H9 (cell line): ENCODE measurements at regions not wholly inside any gene's neighbourhood (a gene's known extent, or its start where the extent isn't known, plus 50 kb on each side); places are given as distances from the start of the nearest gene placed in this dataset.
A peak's percentile ranks its signal among the peaks of the same experiment; 100 is the strongest.

Experiments used
- DNase-seq: peaks from one replicate; pipeline ENCODE4 v3.0.0-alpha.2; 2017
- H2AFZ ChIP-seq: one replicate; pipeline ENCODE4 v1.6.1; 2013; ENCODE audit warnings: mild to moderate bottlenecking, low read length, control low read depth, moderate library complexity
- H2AK5ac ChIP-seq: 2 replicates; pipeline ENCODE4 v1.6.1; 2013; ENCODE audit warnings: low read length, control low read depth, mixed read lengths; ENCODE audit not compliant: insufficient read length
- H2BK120ac ChIP-seq: one replicate; pipeline ENCODE4 v1.6.1; 2013; ENCODE audit warnings: low read depth, mild to moderate bottlenecking, low read length, control low read depth, inconsistent platforms; ENCODE audit not compliant: poor library complexity, severe bottlenecking
- H2BK12ac ChIP-seq: 2 replicates; pipeline ENCODE4 v1.6.1; 2013; ENCODE audit warnings: low read length, control low read depth, mixed read lengths, low read depth; ENCODE audit not compliant: insufficient read length
- H2BK15ac ChIP-seq: 2 replicates; pipeline ENCODE4 v1.6.1; 2013; ENCODE audit warnings: low read depth, low read length, control low read depth
- H2BK20ac ChIP-seq: one replicate; pipeline ENCODE4 v1.6.1; 2013; ENCODE audit warnings: low read depth, mild to moderate bottlenecking, low read length, control low read depth, inconsistent platforms; ENCODE audit not compliant: poor library complexity, severe bottlenecking
- H2BK5ac ChIP-seq: 2 replicates; pipeline ENCODE4 v1.6.1; 2013; ENCODE audit warnings: low read length, control low read depth, mixed read lengths; ENCODE audit not compliant: insufficient read length
- H3K14ac ChIP-seq: 2 replicates; pipeline ENCODE4 v1.6.1; 2013; ENCODE audit warnings: low read length, control low read depth; ENCODE audit not compliant: insufficient read depth
- H3K18ac ChIP-seq: 2 replicates; pipeline ENCODE4 v1.6.1; 2013; ENCODE audit warnings: low read depth, mild to moderate bottlenecking, mixed read lengths, low read length, control low read depth; ENCODE audit not compliant: insufficient read length
- H3K23ac ChIP-seq: 2 replicates; pipeline ENCODE4 v1.6.1; 2013; ENCODE audit warnings: low read length, control low read depth, mixed read lengths, low read depth; ENCODE audit not compliant: insufficient read length
- H3K23me2 ChIP-seq: 2 replicates; pipeline ENCODE4 v1.6.1; 2013; ENCODE audit warnings: low read depth, mild to moderate bottlenecking, mixed read lengths, low read length, control low read depth; ENCODE audit not compliant: insufficient read length, poor library complexity, severe bottlenecking
- H3K27ac ChIP-seq: 2 replicates; pipeline ENCODE4 v1.5.1; 2013; ENCODE audit warnings: low read length, control low read depth, mixed read lengths, low read depth; ENCODE audit not compliant: insufficient read length
- H3K27me3 ChIP-seq: 2 replicates; pipeline ENCODE4 v1.6.1; 2013; ENCODE audit warnings: low read length, control low read depth, inconsistent platforms; ENCODE audit not compliant: insufficient read depth
- H3K4ac ChIP-seq: 2 replicates; pipeline ENCODE4 v1.6.1; 2013; ENCODE audit warnings: low read depth, mild to moderate bottlenecking, control low read depth, inconsistent platforms, low read length, moderate library complexity
- H3K4me1 ChIP-seq: 2 replicates; pipeline ENCODE4 v1.6.1; 2013; ENCODE audit warnings: low read length, control low read depth, inconsistent platforms; ENCODE audit not compliant: insufficient read depth
- H3K4me2 ChIP-seq: 2 replicates; pipeline ENCODE4 v1.6.1; 2013; ENCODE audit warnings: low read length, control low read depth, mixed read lengths; ENCODE audit not compliant: insufficient read length, insufficient read depth
- H3K56ac ChIP-seq: 2 replicates; pipeline ENCODE4 v1.6.1; 2013; ENCODE audit warnings: low read depth, mild to moderate bottlenecking, mixed read lengths, low read length, control low read depth; ENCODE audit not compliant: insufficient read length
- H3K79me1 ChIP-seq: 2 replicates; pipeline ENCODE4 v1.6.1; 2013; ENCODE audit warnings: low read depth, mild to moderate bottlenecking, moderate library complexity, low read length, control low read depth, inconsistent platforms; ENCODE audit not compliant: insufficient read depth, poor library complexity, severe bottlenecking
- H3K79me2 ChIP-seq: 2 replicates; pipeline ENCODE4 v1.6.1; 2013; ENCODE audit warnings: low read length, control low read depth, inconsistent platforms; ENCODE audit not compliant: insufficient read depth
- H3K9ac ChIP-seq: 2 replicates; pipeline ENCODE4 v1.6.1; 2013; ENCODE audit warnings: low read length, control low read depth, mixed read lengths; ENCODE audit not compliant: insufficient read length; ENCODE audit errors: extremely low read depth
- H3K9me3 ChIP-seq: one replicate; pipeline ENCODE4 v1.6.1; 2013; ENCODE audit warnings: low read depth, low read length, inconsistent platforms; ENCODE audit not compliant: control insufficient read depth
- H3T11ph ChIP-seq: one replicate; pipeline ENCODE4 v1.6.1; 2013; ENCODE audit warnings: mild to moderate bottlenecking, low read length, control low read depth, inconsistent platforms
- H4K20me1 ChIP-seq: one replicate; pipeline ENCODE4 v1.6.1; 2013; ENCODE audit not compliant: control insufficient read depth, insufficient read length, insufficient read depth
- H4K5ac ChIP-seq: 2 replicates; pipeline ENCODE4 v1.6.1; 2013; ENCODE audit warnings: low read depth, mild to moderate bottlenecking, mixed read lengths, low read length, control low read depth; ENCODE audit not compliant: insufficient read length
- H4K8ac ChIP-seq: replicated peaks from 2 replicates; pipeline ENCODE4 v1.6.1; 2013; ENCODE audit warnings: low read length, control low read depth, mixed read lengths, low read depth; ENCODE audit not compliant: insufficient read length
- H4K91ac ChIP-seq: 2 replicates; pipeline ENCODE4 v1.6.1; 2013; ENCODE audit warnings: low read depth, mild to moderate bottlenecking, moderate library complexity, mixed read lengths, low read length, control low read depth; ENCODE audit not compliant: insufficient read length
- H3K27ac Mint-ChIP-seq, 3 experiments: 2 replicates in 2 of 3; 3 replicates in 1 of 3; pipeline ENCODE4 v1.8.0; 2020 to 2021; ENCODE audit warnings: mixed read lengths in 3 of 3, mild to moderate bottlenecking in 1 of 3, moderate library complexity in 1 of 3
- H3K27me3 Mint-ChIP-seq: 2 replicates; pipeline ENCODE4 v1.8.0; 2021; ENCODE audit warnings: low read depth, mild to moderate bottlenecking, moderate library complexity, mixed read lengths
- H3K36me3 Mint-ChIP-seq, 3 experiments: 2 replicates in 2 of 3; 3 replicates in 1 of 3; pipeline ENCODE4 v1.8.0; 2020 to 2021; ENCODE audit warnings: low read depth in 3 of 3, mixed read lengths in 3 of 3; ENCODE audit not compliant: insufficient read depth in 1 of 3
- H3K4me1 Mint-ChIP-seq, 2 experiments: 2 replicates each; pipeline ENCODE4 v1.8.0; 2020; ENCODE audit warnings: mixed read lengths in 2 of 2
- H3K4me3 Mint-ChIP-seq, 2 experiments: 2 replicates in 1 of 2; 3 replicates in 1 of 2; pipeline ENCODE4 v1.8.0; 2020 to 2021; ENCODE audit warnings: mild to moderate bottlenecking in 2 of 2, mixed read lengths in 2 of 2, moderate library complexity in 1 of 2
- H3K9me3 Mint-ChIP-seq, 2 experiments: 2 replicates in 1 of 2; 3 replicates in 1 of 2; pipeline ENCODE4 v1.8.0; 2020; ENCODE audit warnings: mild to moderate bottlenecking in 2 of 2, mixed read lengths in 2 of 2, moderate library complexity in 1 of 2
- CTCF ChIP-seq: fragments of 200-600 bp; sonication (generic); conservative IDR thresholded peaks from 3 replicates; pipeline ENCODE4 v1.8.0; 2021; ENCODE audit warnings: antibody characterized with exemption, mild to moderate bottlenecking
- WGBS: extraction: QIAGEN DNeasy Blood & Tissue Kit; methylation state at CpG from one replicate; pipeline ENCODE4 v1.1.7; 2013; ENCODE audit warnings: missing lambda C conversion rate, low lambda C conversion rate, mixed read lengths; ENCODE audit not compliant: insufficient read length; ENCODE audit errors: extremely low coverage; 5-methylcytosine and 5-hydroxymethylcytosine counted together

- Histone ChIP-seq H3K27ac (no peak overlapping the region), H3K4ac (no peak overlapping the region), H4K5ac (no peak overlapping the region), H3K23ac (no peak overlapping the region), H3K9me3 (no peaks in the 10 kb centered on the region), H4K8ac (no peak overlapping the region), H2BK15ac (no peak overlapping the region), H4K20me1 (no peaks in the 10 kb centered on the region), H3K4me2 (no peak overlapping the region), H2BK12ac (no peak overlapping the region), H2BK5ac (no peak overlapping the region), H3K23me2 (no peaks in the 10 kb centered on the region), H2BK20ac (no peak overlapping the region), H3K56ac (no peak overlapping the region), H2AK5ac (no peak overlapping the region), H2BK120ac (no peak overlapping the region), H2AFZ (no peak overlapping the region), H3T11ph (no peak overlapping the region), H3K79me2 (no peaks in the 10 kb centered on the region), H4K91ac (no peak overlapping the region), H3K18ac (no peak overlapping the region), H3K9ac (no peak overlapping the region), H3K79me1 (no peaks in the 10 kb centered on the region), H3K14ac (no peak overlapping the region), H3K27me3 (no peaks in the 10 kb centered on the region), H3K4me1 (no peaks in the 10 kb centered on the region)
- no peaks in the 10 kb centered on the region for H3K9me3 Mint-ChIP-seq
- WGBS = no CpG with 5 or more reads among the region's 3 CpGs
- no peaks in the 10 kb centered on the region for H3K4me1 Mint-ChIP-seq
- H3K4me3 Mint-ChIP-seq = no peak overlapping the region
- peak; percentile 72 for DNase-seq
- no peaks in the 10 kb centered on the region for H3K36me3 Mint-ChIP-seq
- TF ChIP-seq CTCF = peak; percentile 80
- H3K27me3 Mint-ChIP-seq = no peaks in the 10 kb centered on the region
- H3K27ac Mint-ChIP-seq = no peak overlapping the region
These were observed 71.0 kb upstream of the SAMD3 start for GRCh38 chr6:130293800-130294199.
